ENCODE measurements at regions not wholly inside any gene's neighbourhood (a gene's known extent, or its start where the extent isn't known, plus 50 kb on each side); places are given as distances from the start of the nearest gene placed in this dataset.

- TF ChIP-seq CTCF (conservative IDR thresholded peaks at IDR 0.05 in 1 of 2, IDR thresholded peaks at IDR 0.05 in 1 of 2; ENCODE audit: extremely low read depth in 1 of 2, insufficient read depth in 1 of 2, low read depth in 1 of 2, low read length in 2 of 2) (no peak), EZH2 (IDR thresholded peaks at IDR 0.05; ENCODE audit: borderline replicate concordance, low read length) (no peak)
Measured at GRCh38 chr15:57824186-57824585, 117.7 kb downstream of the POLR2M start.
